A549 (cell line): ENCODE measurements at regions not wholly inside any gene's neighbourhood (a gene's known extent, or its start where the extent isn't known, plus 50 kb on each side); places are given as distances from the start of the nearest gene placed in this dataset.

Source experiments
- CEBPB ChIP-seq, 2 experiments: fragments of >200 bp in 1 of 2; sonication (Bioruptor Twin) in 1 of 2; formaldehyde crosslinking in 1 of 2; IDR thresholded peaks; 2 replicates each; pipeline ENCODE4 v1.6.1; 2012 to 2016
- CHD2 ChIP-seq: fragments of 150-350 bp; IDR thresholded peaks from 2 replicates; pipeline ENCODE4 v1.6.1; 2014; ENCODE audit warnings: low read length; ENCODE audit not compliant: partially characterized antibody
- MAZ ChIP-seq: fragments of 150-350 bp; IDR thresholded peaks from 2 replicates; pipeline ENCODE4 v1.6.1; 2014; ENCODE audit warnings: antibody characterized with exemption, low read depth, low read length, borderline replicate concordance
- POLR2A ChIP-seq: IDR thresholded peaks from 2 replicates; pipeline ENCODE4 v1.6.1; 2012; ENCODE audit warnings: mild to moderate bottlenecking, low read length
- POLR2AphosphoS2 ChIP-seq: conservative IDR thresholded peaks from 2 replicates; pipeline ENCODE4 v1.6.1; 2012; ENCODE audit warnings: low read length, improper control_type of control experiment, inconsistent platforms
- RAD21 ChIP-seq, 2 experiments: fragments of >200 bp in 1 of 2; sonication (Bioruptor Twin) in 1 of 2; formaldehyde crosslinking in 1 of 2; IDR thresholded peaks in 1 of 2; conservative IDR thresholded peaks in 1 of 2; 2 replicates in 1 of 2; 3 replicates in 1 of 2; pipeline ENCODE4 v1.6.1; 2012 to 2018; ENCODE audit warnings: inconsistent platforms in 1 of 2
- TF ChIP-seq, protein P1 (sequence below): fragments of >200 bp; sonication (Bioruptor Twin); formaldehyde crosslinking; IDR thresholded peaks from 3 replicates; pipeline ENCODE4 v1.6.1; 2016
- TF ChIP-seq, protein P2 (sequence below): fragments of 200-600 bp; sonication (generic); IDR thresholded peaks from 2 replicates; pipeline ENCODE4 v1.6.1; 2016; ENCODE audit warnings: antibody characterized with exemption, mild to moderate bottlenecking, moderate library complexity
- TF ChIP-seq, protein P3 (sequence below): IDR thresholded peaks from 2 replicates; pipeline ENCODE4 v1.6.1; 2012
- TF ChIP-seq, protein P4 (sequence below): fragments of >200 bp; sonication (Bioruptor Twin); formaldehyde crosslinking; IDR thresholded peaks from 3 replicates; pipeline ENCODE4 v1.5.1; 2016
- TF ChIP-seq, protein P5 (sequence below): fragments of 450-650 bp; IDR thresholded peaks from 2 replicates; pipeline ENCODE4 v1.6.1; 2014; ENCODE audit warnings: antibody characterized with exemption

DNA sequence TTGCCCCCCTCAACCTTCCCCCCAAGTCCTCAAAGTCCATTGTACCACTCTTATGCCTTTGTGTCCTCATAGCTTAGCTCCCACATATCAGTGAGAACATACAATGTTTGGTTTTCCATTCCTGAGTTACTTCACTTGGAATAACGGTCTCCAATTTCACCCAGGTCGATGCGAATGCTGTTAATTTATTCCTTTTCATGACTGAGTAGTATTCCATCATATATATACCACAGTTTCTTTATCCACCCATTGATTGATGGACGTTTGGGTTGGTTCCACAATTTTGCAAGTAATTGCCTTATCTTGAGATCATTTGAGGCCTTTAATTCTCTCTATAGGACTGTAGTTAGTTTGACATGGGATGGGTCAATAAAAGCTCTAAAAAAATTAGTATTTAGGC, 124.7 kb downstream of the ARL4A start:
- no peak for TF ChIP-seq POLR2A
- TF ChIP-seq, protein P1, sequence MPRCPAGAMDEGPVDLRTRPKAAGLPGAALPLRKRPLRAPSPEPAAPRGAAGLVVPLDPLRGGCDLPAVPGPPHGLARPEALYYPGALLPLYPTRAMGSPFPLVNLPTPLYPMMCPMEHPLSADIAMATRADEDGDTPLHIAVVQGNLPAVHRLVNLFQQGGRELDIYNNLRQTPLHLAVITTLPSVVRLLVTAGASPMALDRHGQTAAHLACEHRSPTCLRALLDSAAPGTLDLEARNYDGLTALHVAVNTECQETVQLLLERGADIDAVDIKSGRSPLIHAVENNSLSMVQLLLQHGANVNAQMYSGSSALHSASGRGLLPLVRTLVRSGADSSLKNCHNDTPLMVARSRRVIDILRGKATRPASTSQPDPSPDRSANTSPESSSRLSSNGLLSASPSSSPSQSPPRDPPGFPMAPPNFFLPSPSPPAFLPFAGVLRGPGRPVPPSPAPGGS = no peak
- TF ChIP-seq RAD21 (conservative IDR thresholded peaks at IDR 0.05 in 1 of 2, IDR thresholded peaks at IDR 0.05 in 1 of 2) = no peak
- TF ChIP-seq, protein P2, sequence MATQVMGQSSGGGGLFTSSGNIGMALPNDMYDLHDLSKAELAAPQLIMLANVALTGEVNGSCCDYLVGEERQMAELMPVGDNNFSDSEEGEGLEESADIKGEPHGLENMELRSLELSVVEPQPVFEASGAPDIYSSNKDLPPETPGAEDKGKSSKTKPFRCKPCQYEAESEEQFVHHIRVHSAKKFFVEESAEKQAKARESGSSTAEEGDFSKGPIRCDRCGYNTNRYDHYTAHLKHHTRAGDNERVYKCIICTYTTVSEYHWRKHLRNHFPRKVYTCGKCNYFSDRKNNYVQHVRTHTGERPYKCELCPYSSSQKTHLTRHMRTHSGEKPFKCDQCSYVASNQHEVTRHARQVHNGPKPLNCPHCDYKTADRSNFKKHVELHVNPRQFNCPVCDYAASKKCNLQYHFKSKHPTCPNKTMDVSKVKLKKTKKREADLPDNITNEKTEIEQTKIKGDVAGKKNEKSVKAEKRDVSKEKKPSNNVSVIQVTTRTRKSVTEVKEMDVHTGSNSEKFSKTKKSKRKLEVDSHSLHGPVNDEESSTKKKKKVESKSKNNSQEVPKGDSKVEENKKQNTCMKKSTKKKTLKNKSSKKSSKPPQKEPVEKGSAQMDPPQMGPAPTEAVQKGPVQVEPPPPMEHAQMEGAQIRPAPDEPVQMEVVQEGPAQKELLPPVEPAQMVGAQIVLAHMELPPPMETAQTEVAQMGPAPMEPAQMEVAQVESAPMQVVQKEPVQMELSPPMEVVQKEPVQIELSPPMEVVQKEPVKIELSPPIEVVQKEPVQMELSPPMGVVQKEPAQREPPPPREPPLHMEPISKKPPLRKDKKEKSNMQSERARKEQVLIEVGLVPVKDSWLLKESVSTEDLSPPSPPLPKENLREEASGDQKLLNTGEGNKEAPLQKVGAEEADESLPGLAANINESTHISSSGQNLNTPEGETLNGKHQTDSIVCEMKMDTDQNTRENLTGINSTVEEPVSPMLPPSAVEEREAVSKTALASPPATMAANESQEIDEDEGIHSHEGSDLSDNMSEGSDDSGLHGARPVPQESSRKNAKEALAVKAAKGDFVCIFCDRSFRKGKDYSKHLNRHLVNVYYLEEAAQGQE = no peak
- TF ChIP-seq, protein P3, sequence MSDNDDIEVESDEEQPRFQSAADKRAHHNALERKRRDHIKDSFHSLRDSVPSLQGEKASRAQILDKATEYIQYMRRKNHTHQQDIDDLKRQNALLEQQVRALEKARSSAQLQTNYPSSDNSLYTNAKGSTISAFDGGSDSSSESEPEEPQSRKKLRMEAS = no peak
- TF ChIP-seq, protein P4, sequence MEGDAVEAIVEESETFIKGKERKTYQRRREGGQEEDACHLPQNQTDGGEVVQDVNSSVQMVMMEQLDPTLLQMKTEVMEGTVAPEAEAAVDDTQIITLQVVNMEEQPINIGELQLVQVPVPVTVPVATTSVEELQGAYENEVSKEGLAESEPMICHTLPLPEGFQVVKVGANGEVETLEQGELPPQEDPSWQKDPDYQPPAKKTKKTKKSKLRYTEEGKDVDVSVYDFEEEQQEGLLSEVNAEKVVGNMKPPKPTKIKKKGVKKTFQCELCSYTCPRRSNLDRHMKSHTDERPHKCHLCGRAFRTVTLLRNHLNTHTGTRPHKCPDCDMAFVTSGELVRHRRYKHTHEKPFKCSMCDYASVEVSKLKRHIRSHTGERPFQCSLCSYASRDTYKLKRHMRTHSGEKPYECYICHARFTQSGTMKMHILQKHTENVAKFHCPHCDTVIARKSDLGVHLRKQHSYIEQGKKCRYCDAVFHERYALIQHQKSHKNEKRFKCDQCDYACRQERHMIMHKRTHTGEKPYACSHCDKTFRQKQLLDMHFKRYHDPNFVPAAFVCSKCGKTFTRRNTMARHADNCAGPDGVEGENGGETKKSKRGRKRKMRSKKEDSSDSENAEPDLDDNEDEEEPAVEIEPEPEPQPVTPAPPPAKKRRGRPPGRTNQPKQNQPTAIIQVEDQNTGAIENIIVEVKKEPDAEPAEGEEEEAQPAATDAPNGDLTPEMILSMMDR = no peak
- TF ChIP-seq, protein P5, sequence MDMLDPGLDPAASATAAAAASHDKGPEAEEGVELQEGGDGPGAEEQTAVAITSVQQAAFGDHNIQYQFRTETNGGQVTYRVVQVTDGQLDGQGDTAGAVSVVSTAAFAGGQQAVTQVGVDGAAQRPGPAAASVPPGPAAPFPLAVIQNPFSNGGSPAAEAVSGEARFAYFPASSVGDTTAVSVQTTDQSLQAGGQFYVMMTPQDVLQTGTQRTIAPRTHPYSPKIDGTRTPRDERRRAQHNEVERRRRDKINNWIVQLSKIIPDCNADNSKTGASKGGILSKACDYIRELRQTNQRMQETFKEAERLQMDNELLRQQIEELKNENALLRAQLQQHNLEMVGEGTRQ = no peak
- no peak for TF ChIP-seq CEBPB (IDR thresholded peaks at IDR 0.05)
- no peak for TF ChIP-seq CHD2
- no peak for TF ChIP-seq POLR2AphosphoS2
- no peak for TF ChIP-seq MAZ
